ENCODE measurements at regions not wholly inside any gene's neighbourhood (a gene's known extent, or its start where the extent isn't known, plus 50 kb on each side); places are given as distances from the start of the nearest gene placed in this dataset.
"Not testable (repeated sequence)": the region's sequence is repeated elsewhere in the genome, so short reads cannot be mapped to it uniquely, and the experiment has no call there.

- H3K27me3 Mint-ChIP-seq, result peaks cover 30% of the 10 kb centered on the region
- H3K27ac Mint-ChIP-seq (ENCODE audit: low read depth), result no peak overlapping the region
- no peak overlapping the region for H3K4me3 Mint-ChIP-seq
- DNase-seq (ENCODE audit: low spot score in 2 of 2), result no peak
- no peaks in the 10 kb centered on the region for H3K9me3 Mint-ChIP-seq
- no peaks in the 10 kb centered on the region for H3K36me3 Mint-ChIP-seq (ENCODE audit: insufficient read depth)
- H3K4me1 Mint-ChIP-seq, result no peaks in the 10 kb centered on the region
- no peak for ATAC-seq (replicated peaks; ENCODE audit: extremely low read depth, poor library complexity, severe bottlenecking)
These were observed 79.0 kb upstream of the EEF1E1 start for GRCh38 chr6:8181160-8181881.

- Mint-ChIP-seq H3K4me3 (no peak overlapping the region), H3K27ac (ENCODE audit: low read depth) (no peak overlapping the region), H3K36me3 (ENCODE audit: insufficient read depth) (no peaks in the 10 kb centered on the region), H3K9me3 (no peaks in the 10 kb centered on the region), H3K27me3 (peaks cover 35% of the 10 kb centered on the region), H3K4me1 (no peaks in the 10 kb centered on the region)
- DNase-seq (ENCODE audit: low spot score in 2 of 2) (no peak), ATAC-seq (replicated peaks; ENCODE audit: extremely low read depth, poor library complexity, severe bottlenecking) (no peak)
These were observed 78.2 kb upstream of the EEF1E1 start for GRCh38 chr6:8180327-8181159.

- DNase-seq (ENCODE audit: low spot score in 2 of 2), result no peak
- Mint-ChIP-seq H3K36me3 (ENCODE audit: insufficient read depth) (no peaks in the 10 kb centered on the region), H3K4me1 (no peaks in the 10 kb centered on the region), H3K27ac (ENCODE audit: low read depth) (no peak overlapping the region), H3K4me3 (no peak overlapping the region), H3K27me3 (peaks cover 27% of the 10 kb centered on the region), H3K9me3 (no peaks in the 10 kb centered on the region)
- no peak for ATAC-seq (replicated peaks; ENCODE audit: extremely low read depth, poor library complexity, severe bottlenecking)
These were observed 75.4 kb upstream of the EEF1E1 start for GRCh38 chr6:8177721-8178120.

- H3K36me3 Mint-ChIP-seq (ENCODE audit: insufficient read depth), result no peaks in the 10 kb centered on the region
- no peak overlapping the region for H3K4me3 Mint-ChIP-seq
- no peak overlapping the region for H3K27ac Mint-ChIP-seq (ENCODE audit: low read depth)
- H3K4me1 Mint-ChIP-seq, result no peaks in the 10 kb centered on the region
- peaks cover 11% of the 10 kb centered on the region for H3K27me3 Mint-ChIP-seq
- H3K9me3 Mint-ChIP-seq, result no peaks in the 10 kb centered on the region
- ATAC-seq (replicated peaks; ENCODE audit: extremely low read depth, poor library complexity, severe bottlenecking) (no peak), DNase-seq (ENCODE audit: low spot score in 2 of 2) (no peak)
These were observed 72.9 kb upstream of the EEF1E1 start for GRCh38 chr6:8175046-8175777.

GRCh38 chr6:8174571-8174970 is 72.2 kb upstream of the EEF1E1 start:
- H3K36me3 Mint-ChIP-seq (ENCODE audit: insufficient read depth), result no peaks in the 10 kb centered on the region
- no peak overlapping the region for H3K27ac Mint-ChIP-seq (ENCODE audit: low read depth)
- DNase-seq (ENCODE audit: low spot score in 2 of 2), result no peak
- no peak for ATAC-seq (replicated peaks; ENCODE audit: extremely low read depth, poor library complexity, severe bottlenecking)
- H3K4me1 Mint-ChIP-seq, result no peaks in the 10 kb centered on the region
- H3K27me3 Mint-ChIP-seq, result peaks cover 11% of the 10 kb centered on the region
- H3K4me3 Mint-ChIP-seq, result no peak overlapping the region
- H3K9me3 Mint-ChIP-seq, result no peaks in the 10 kb centered on the region

- ATAC-seq (replicated peaks; ENCODE audit: extremely low read depth, poor library complexity, severe bottlenecking) (no peak), DNase-seq (ENCODE audit: low spot score in 2 of 2) (no peak)
- Mint-ChIP-seq H3K27ac (ENCODE audit: low read depth) (no peak overlapping the region), H3K27me3 (peaks cover 11% of the 10 kb centered on the region), H3K9me3 (no peaks in the 10 kb centered on the region), H3K4me3 (no peak overlapping the region), H3K36me3 (ENCODE audit: insufficient read depth) (no peaks in the 10 kb centered on the region), H3K4me1 (no peaks in the 10 kb centered on the region)
These were observed 70.2 kb upstream of the EEF1E1 start for GRCh38 chr6:8172530-8172929.

- no peaks in the 10 kb centered on the region for H3K9me3 Mint-ChIP-seq
- H3K36me3 Mint-ChIP-seq (ENCODE audit: insufficient read depth), result no peaks in the 10 kb centered on the region
- H3K4me1 Mint-ChIP-seq, result no peaks in the 10 kb centered on the region
- DNase-seq (ENCODE audit: low spot score in 2 of 2), result no peak
- ATAC-seq (replicated peaks; ENCODE audit: extremely low read depth, poor library complexity, severe bottlenecking), result no peak
- no peak overlapping the region for H3K27ac Mint-ChIP-seq (ENCODE audit: low read depth)
- no peak overlapping the region for H3K4me3 Mint-ChIP-seq
- H3K27me3 Mint-ChIP-seq, result peaks cover 8% of the 10 kb centered on the region
These were observed 68.4 kb upstream of the EEF1E1 start for GRCh38 chr6:8170754-8171153.

GRCh38 chr6:8170245-8170644 is 67.9 kb upstream of the EEF1E1 start:
- no peaks in the 10 kb centered on the region for H3K9me3 Mint-ChIP-seq
- H3K4me3 Mint-ChIP-seq, result no peak overlapping the region
- peaks cover 8% of the 10 kb centered on the region for H3K27me3 Mint-ChIP-seq
- no peak overlapping the region for H3K27ac Mint-ChIP-seq (ENCODE audit: low read depth)
- no peaks in the 10 kb centered on the region for H3K4me1 Mint-ChIP-seq
- no peaks in the 10 kb centered on the region for H3K36me3 Mint-ChIP-seq (ENCODE audit: insufficient read depth)
- DNase-seq (ENCODE audit: low spot score in 2 of 2) (no peak), ATAC-seq (replicated peaks; ENCODE audit: extremely low read depth, poor library complexity, severe bottlenecking) (no peak)

- DNase-seq (ENCODE audit: low spot score in 2 of 2), result no peak
These were observed 63.8 kb upstream of the EEF1E1 start for GRCh38 chr6:8166156-8166555.

GRCh38 chr6:8165008-8165407 is 62.7 kb upstream of the EEF1E1 start:
- DNase-seq (ENCODE audit: low spot score in 2 of 2); H3K36me3 Mint-ChIP-seq (ENCODE audit: insufficient read depth); H3K9me3 Mint-ChIP-seq; H3K27ac Mint-ChIP-seq (ENCODE audit: low read depth); H3K4me1 Mint-ChIP-seq; H3K4me3 Mint-ChIP-seq; ATAC-seq (replicated peaks; ENCODE audit: extremely low read depth, poor library complexity, severe bottlenecking); H3K27me3 Mint-ChIP-seq: not testable (repeated sequence)

More at GRCh38 chr6:8166156-8166555, 63.8 kb upstream of the EEF1E1 start:
- peaks cover 8% of the 10 kb centered on the region for H3K27me3 Mint-ChIP-seq
- H3K9me3 Mint-ChIP-seq, result peaks cover 5% of the 10 kb centered on the region
- no peaks in the 10 kb centered on the region for H3K4me1 Mint-ChIP-seq
- no peak for ATAC-seq (replicated peaks; ENCODE audit: extremely low read depth, poor library complexity, severe bottlenecking)
- no peak overlapping the region for H3K27ac Mint-ChIP-seq (ENCODE audit: low read depth)
- no peak overlapping the region for H3K4me3 Mint-ChIP-seq
- no peaks in the 10 kb centered on the region for H3K36me3 Mint-ChIP-seq (ENCODE audit: insufficient read depth)

- DNase-seq (ENCODE audit: low spot score in 2 of 2); H3K4me1 Mint-ChIP-seq; H3K9me3 Mint-ChIP-seq; ATAC-seq (replicated peaks; ENCODE audit: extremely low read depth, poor library complexity, severe bottlenecking); H3K27ac Mint-ChIP-seq (ENCODE audit: low read depth); H3K36me3 Mint-ChIP-seq (ENCODE audit: insufficient read depth); H3K27me3 Mint-ChIP-seq; H3K4me3 Mint-ChIP-seq: not testable (repeated sequence)
These were observed 61.9 kb upstream of the EEF1E1 start for GRCh38 chr6:8164281-8164680.

- no peak for ATAC-seq (replicated peaks; ENCODE audit: extremely low read depth, poor library complexity, severe bottlenecking)
- Mint-ChIP-seq H3K27me3 (no peaks in the 10 kb centered on the region), H3K4me1 (no peaks in the 10 kb centered on the region), H3K4me3 (no peak overlapping the region), H3K27ac (ENCODE audit: low read depth) (no peak overlapping the region), H3K36me3 (ENCODE audit: insufficient read depth) (no peaks in the 10 kb centered on the region), H3K9me3 (peaks cover 5% of the 10 kb centered on the region)
- no peak for DNase-seq (ENCODE audit: low spot score in 2 of 2)
These were observed 57.6 kb upstream of the EEF1E1 start for GRCh38 chr6:8159966-8160365.
